Fibroblast of lung (primary cell): ENCODE measurements at regions not wholly inside any gene's neighbourhood (a gene's known extent, or its start where the extent isn't known, plus 50 kb on each side); places are given as distances from the start of the nearest gene placed in this dataset.
"Not testable (repeated sequence)": the region's sequence is repeated elsewhere in the genome, so short reads cannot be mapped to it uniquely, and the experiment has no call there.

Experiments used
- CTCF ChIP-seq, 2 donors: IDR thresholded peaks in 1 of 2; conservative IDR thresholded peaks in 1 of 2; 1 replicate in 1 of 2; 2 replicates in 1 of 2; pipeline ENCODE4 v1.5.1; 2011 to 2012; ENCODE audit warnings: low read length in 2 of 2, control low read depth in 1 of 2, inconsistent platforms in 1 of 2, low read depth in 1 of 2, mild to moderate bottlenecking in 1 of 2
- EZH2 ChIP-seq: IDR thresholded peaks from 2 replicates; pipeline ENCODE4 v1.5.1; 2012; ENCODE audit warnings: low read length, control low read depth, mild to moderate bottlenecking; ENCODE audit errors: missing control alignments

DNA sequence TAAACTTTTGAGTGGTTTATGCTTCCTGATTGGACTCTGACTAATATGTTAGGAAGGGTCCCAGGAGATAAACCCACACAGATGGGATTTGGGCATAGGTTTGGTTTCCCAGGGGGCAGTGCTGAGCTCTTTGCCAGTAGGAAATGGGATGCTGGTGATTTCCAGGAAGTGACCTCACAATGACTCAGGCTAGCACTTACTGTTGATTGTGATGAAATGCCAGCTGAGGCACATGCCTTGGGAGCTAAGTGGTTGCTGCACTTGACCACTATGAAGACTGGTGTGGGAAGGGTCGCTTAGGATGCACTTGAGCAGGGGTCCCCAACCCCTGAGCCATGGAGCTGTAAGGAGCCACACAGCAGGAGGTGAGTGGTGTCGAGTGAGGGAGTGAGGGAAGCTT is 55.5 kb upstream of the METTL14 start:
- TF ChIP-seq CTCF (conservative IDR thresholded peaks at IDR 0.05 in 1 of 2, IDR thresholded peaks at IDR 0.05 in 1 of 2; ENCODE audit: low read depth in 1 of 2, low read length in 2 of 2); EZH2: not testable (repeated sequence)
